Superior temporal gyrus (tissue), 1 donor: ENCODE measurements at regions not wholly inside any gene's neighbourhood (a gene's known extent, or its start where the extent isn't known, plus 50 kb on each side); places are given as distances from the start of the nearest gene placed in this dataset.
A peak's percentile ranks its signal among the peaks of the same experiment; 100 is the strongest.
"Not testable (repeated sequence)": the region's sequence is repeated elsewhere in the genome, so short reads cannot be mapped to it uniquely, and the experiment has no call there.

Experiments
- DNase-seq: peaks from one replicate; pipeline ENCODE4 v3.0.0-alpha.2; 2016; ENCODE audit errors: extremely low spot score

GRCh38 chr14:38716926-38717325 is 386.1 kb downstream of the SEC23A start:
- DNase-seq: peak; percentile 75

- DNase-seq: no peak
Measured at GRCh38 chr14:38710881-38711280, 392.2 kb downstream of the SEC23A start.

- DNase-seq: no peak
Measured at GRCh38 chr14:38710196-38710595, 392.8 kb downstream of the SEC23A start.

DNA sequence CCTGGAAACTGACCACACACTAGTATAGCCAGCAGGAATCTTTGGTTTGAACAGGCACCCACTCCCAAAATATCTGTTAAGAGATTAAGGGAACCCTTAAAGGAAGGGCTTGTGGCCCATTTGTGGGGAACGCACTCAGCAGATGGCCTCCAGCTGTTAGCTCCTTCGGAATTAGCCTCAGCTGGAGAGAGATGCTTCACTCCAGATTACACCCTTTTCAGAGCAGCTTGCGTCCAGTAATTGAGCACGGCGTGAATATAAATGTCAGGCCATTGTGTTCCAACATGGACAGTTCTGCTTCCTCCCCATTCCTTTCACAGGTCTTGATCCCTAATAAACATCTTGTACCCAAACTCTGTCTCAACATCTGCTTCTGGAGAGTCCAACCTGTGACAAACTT is 397.8 kb downstream of the SEC23A start:
- DNase-seq: no peak

DNA sequence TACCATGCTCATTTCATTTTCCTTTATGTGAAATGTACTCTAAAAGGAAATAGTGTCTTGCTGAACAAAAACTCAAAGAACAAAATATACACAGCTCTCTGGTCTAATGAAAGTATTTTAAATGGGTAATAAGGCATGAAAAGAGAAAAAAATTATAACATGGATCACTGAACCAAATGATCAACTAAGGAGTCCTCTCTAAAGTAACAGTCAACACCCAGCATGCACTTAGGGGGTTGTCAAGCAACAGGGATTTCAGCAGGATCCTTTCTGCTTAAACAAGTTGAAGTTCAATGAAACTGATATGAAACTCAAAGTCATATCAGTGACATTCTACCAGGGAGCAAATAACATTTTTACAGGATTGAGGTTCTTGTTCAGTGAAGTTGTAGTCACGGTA is 398.8 kb downstream of the SEC23A start:
- no peak for DNase-seq

GRCh38 chr14:38696925-38697324 is 406.1 kb downstream of the SEC23A start:
- no peak for DNase-seq

- DNase-seq: no peak
Measured at GRCh38 chr14:38693423-38693822, 409.6 kb downstream of the SEC23A start.

DNA sequence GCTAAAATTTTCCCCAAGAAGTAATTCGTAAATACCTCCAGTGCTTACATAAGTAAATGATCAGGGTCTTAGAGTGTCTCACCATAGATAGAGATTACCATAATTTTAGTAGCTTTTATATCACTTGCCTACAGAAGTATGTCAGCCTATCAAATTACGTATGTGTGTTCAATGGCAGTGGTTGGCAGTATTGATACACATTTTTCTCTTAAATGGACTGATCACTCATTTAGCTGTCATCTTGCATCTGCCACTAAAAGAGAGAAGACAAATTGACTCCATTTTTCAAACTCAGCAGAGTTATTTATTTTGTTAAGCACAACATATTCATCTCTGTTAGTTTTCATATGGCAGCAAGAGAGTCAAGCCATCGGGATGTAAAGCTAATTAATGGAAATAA is 413.1 kb upstream of the CLEC14A start:
- no peak for DNase-seq

DNA sequence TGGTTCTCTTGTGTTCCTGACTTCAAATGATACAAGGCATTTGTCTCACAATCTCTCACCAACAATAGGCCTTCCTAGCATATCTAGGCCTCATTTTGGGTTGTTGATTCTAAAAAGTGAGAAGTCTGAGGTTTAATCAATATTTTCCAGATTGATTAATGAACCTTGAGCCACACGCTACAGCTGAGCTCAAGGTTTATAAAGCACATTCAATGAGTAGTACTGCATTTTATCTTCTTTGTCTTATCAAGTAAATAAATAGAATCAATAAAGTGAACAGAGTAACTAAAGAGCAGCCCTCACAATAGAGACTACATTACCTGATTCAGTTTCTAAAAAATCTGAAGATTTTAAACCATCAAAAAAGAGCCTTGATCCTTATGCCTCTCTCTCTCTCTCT is 407.5 kb upstream of the CLEC14A start:
- DNase-seq: no peak

- DNase-seq: no peak
Measured at GRCh38 chr14:38662781-38663180, 406.9 kb upstream of the CLEC14A start.

DNA sequence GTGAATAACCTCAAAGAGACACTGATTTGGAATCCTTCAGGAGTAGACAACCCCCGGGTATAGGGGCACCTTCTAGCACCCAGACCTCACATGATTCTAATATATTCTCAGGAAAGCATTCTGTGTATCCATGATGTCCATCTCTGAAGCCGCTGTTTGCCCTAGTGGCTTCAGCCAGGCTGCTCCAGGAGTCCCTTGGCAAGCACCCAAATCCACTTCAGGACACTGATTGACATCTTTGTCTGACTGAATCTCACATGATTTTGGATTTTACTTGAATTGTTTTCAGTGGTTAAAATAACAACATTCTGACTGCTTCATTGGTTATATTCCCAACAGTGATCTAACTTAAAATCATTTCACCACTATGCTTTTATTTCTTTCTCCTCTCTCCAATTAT is 390.5 kb upstream of the CLEC14A start:
- peak; percentile 40 for DNase-seq

GRCh38 chr14:38634913-38635312 is 379.0 kb upstream of the CLEC14A start:
- DNase-seq: not testable (repeated sequence)

DNA sequence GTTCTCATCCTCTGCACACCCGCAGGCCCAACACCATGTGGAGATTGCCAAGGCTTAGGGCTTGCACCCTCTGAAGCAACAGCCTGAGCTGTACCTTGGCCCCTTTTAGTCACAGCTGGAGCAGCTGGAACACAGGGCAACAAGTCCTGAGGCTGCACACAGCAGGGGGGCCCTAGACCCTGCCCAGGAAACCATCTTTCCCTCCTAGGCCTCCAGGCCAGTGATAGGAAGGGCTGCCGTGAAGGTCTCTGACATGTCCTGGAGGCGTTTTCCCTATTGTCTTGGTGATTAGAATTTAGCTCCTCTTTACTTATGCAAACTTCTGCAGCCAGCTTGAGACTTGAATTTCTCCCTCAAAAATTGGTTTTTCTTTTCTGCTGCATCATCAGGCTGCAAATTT is 373.5 kb upstream of the CLEC14A start:
- DNase-seq: no peak

DNA sequence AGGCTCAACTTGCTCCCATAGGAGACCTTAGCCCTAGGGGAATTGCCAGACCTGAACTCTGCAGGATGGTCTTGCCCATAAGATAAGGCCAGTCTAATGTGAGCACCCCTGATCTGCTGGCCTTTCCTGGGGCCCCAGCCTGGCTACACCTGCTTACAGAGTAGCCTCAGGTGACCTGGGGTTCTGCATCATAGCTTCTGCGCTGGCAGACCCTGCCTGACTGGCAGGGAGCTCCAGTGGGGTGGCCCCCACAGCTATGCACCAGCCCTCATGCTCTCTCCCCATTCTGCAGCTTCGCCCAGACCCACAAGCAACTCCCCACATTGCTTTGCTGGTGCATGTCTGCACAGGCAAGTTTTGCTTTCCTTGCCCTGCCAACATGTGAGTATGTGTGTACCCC is 371.3 kb upstream of the CLEC14A start:
- DNase-seq: no peak

GRCh38 chr14:38623661-38624060 is 367.8 kb upstream of the CLEC14A start:
- DNase-seq: no peak

- DNase-seq: no peak
Measured at GRCh38 chr14:38618514-38618913, 362.6 kb upstream of the CLEC14A start.

- DNase-seq: peak; percentile 72
Measured at GRCh38 chr14:38616959-38617358, 361.1 kb upstream of the CLEC14A start.

GRCh38 chr14:38611928-38612327 is 356.0 kb upstream of the CLEC14A start:
- no peak for DNase-seq

DNA sequence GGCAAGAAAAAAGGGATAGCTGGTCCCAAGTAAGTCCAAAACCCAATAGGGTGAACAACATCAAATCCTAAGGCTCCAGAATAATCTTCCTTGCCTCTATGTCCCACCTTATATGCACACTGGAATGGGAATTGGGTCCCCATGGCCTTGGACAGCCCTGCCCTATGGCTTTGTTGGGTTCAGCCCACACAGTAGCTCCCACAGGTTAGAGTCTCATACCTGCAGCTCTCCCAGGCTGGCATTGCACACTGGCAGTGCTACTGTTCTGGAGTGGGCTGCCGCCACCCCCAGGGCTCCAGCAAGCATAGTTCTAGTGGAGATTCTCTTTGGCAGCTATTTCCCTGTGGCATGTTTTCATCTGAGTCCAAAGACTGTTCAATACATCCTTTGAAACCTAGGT is 352.4 kb upstream of the CLEC14A start:
- no peak for DNase-seq

GRCh38 chr14:38605193-38606114 is 349.6 kb upstream of the CLEC14A start:
- no peak for DNase-seq

GRCh38 chr14:38600572-38600971 is 344.7 kb upstream of the CLEC14A start:
- not testable (repeated sequence) for DNase-seq

- no peak for DNase-seq
Measured at GRCh38 chr14:38593476-38593875, 337.6 kb upstream of the CLEC14A start.

DNA sequence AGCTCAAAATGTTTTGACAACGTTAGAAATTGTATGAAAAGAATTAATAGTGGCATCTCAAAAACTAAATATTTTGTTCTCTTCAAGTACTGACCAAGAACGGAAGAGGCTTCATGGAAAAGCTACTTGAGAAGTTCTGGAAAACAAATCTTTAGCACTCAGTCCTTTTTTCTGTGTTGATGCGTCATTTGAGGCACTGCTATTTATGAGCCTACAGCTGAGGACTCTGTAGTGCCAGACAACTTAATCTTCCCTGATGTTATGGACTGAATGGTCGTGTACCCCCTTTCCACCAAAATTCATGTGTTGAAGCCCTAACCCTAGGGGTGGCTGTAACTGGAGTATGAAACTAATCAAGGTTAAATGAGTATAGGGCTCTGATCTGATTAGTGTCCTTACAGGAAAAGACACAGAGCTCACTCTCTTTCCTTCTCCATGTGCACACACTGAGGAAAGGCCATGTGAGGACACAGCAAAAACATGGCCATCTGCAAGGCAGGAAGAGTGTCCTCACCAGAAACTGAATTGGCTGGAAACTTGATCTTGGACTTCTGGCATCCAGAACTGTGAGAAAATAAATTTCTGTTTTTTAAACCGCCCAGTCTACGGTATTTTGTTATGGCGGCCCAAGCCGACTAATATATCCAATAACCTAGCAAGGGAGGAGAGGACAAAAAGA is 337.0 kb upstream of the CLEC14A start:
- no peak for DNase-seq
